ENCODE measurements at regions not wholly inside any gene's neighbourhood (a gene's known extent, or its start where the extent isn't known, plus 50 kb on each side); places are given as distances from the start of the nearest gene placed in this dataset.

DNA sequence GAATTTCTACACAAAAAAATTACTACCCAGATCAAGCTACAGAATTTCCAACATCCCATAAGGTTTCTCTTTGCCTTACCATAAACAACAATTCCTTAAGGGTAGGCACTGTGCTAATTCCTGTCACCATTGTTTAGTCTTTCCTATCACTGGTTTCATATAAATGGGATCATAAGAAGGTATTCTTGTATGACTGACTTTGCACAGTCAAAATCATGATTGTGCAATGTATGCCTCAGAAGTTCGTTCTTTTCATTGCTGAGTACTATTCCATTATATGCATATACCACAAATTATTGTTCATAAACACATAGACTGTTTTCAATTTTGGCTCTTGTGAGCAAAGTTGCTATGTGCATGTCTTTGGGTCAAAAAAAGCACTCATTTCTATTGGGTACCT is 611.6 kb upstream of the CADM1 start:
- no peak overlapping the region for H3K4me3 ChIP-seq
- H3K36me3 ChIP-seq = no peaks in the 10 kb centered on the region
- H3K4me1 ChIP-seq = no peaks in the 10 kb centered on the region
- H3K9me3 ChIP-seq = peaks cover 0 to 7% (median 0%) of the 10 kb centered on the region in 4 donors
- TF ChIP-seq, protein P1, sequence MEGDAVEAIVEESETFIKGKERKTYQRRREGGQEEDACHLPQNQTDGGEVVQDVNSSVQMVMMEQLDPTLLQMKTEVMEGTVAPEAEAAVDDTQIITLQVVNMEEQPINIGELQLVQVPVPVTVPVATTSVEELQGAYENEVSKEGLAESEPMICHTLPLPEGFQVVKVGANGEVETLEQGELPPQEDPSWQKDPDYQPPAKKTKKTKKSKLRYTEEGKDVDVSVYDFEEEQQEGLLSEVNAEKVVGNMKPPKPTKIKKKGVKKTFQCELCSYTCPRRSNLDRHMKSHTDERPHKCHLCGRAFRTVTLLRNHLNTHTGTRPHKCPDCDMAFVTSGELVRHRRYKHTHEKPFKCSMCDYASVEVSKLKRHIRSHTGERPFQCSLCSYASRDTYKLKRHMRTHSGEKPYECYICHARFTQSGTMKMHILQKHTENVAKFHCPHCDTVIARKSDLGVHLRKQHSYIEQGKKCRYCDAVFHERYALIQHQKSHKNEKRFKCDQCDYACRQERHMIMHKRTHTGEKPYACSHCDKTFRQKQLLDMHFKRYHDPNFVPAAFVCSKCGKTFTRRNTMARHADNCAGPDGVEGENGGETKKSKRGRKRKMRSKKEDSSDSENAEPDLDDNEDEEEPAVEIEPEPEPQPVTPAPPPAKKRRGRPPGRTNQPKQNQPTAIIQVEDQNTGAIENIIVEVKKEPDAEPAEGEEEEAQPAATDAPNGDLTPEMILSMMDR (IDR thresholded peaks at IDR 0.05) = no peak
- TF ChIP-seq POLR2A (IDR thresholded peaks at IDR 0.05) = no peak
- no peaks in the 10 kb centered on the region for H3K27me3 ChIP-seq
- no peak for DNase-seq
- no peak overlapping the region for H3K27ac ChIP-seq

GRCh38 chr11:116114198-116114651 is 610.0 kb upstream of the CADM1 start:
- TF ChIP-seq POLR2A (IDR thresholded peaks at IDR 0.05) = no peak
- TF ChIP-seq, protein P1 (IDR thresholded peaks at IDR 0.05) = no peak
- H3K4me1 ChIP-seq = no peaks in the 10 kb centered on the region
- H3K27ac ChIP-seq = no peak overlapping the region
- H3K9me3 ChIP-seq = peaks cover 0 to 7% (median 0%) of the 10 kb centered on the region in 4 donors
- no peak for DNase-seq
- no peaks in the 10 kb centered on the region for H3K27me3 ChIP-seq
- H3K36me3 ChIP-seq = no peaks in the 10 kb centered on the region
- H3K4me3 ChIP-seq = no peak overlapping the region

DNA sequence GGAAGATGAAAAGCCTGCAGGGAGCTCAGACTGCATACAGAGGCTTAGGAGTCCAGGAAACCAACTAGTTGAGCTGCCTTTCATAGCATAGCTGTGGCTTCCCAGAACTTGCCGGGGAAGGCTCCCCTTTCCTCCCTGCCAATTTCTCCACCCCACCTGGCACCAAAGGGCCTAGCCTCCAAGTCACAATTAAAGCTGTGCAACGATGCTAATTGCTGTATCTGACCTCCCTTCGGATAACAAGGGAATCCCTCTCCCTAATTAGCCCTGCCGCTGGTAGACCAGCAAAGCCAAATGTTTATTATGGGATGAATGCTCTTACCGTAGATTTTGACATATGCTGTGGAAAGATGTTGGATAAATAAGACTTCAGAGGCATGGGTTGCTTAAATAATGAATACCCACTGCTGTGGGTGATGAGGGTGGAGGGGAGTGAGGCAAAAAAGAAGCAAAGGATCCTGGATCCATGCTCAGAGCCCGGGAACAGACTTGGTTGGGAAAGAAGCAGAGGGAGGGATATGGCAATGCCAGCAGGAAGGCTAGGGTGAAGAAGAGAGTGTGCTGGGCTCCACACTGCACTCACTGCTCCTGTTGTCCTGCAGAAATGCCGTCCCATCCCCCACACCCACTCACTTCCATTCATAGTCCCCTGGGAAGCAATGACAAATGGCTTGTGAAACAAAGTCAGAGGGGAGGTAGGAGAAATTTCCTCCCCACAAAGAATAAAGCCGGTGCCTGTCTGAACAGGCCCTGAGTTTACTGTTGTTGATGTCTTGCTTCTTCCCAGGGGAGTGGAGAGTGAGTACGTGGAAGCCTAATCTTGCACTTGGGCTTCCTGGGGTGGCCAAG is 608.1 kb upstream of the CADM1 start:
- no peak for DNase-seq
- Histone ChIP-seq H3K36me3 (no peaks in the 10 kb centered on the region), H3K9me3 (peaks cover 0 to 7% (median 0%) of the 10 kb centered on the region in 4 donors), H3K27me3 (no peaks in the 10 kb centered on the region), H3K4me1 (no peaks in the 10 kb centered on the region), H3K27ac (no peak overlapping the region), H3K4me3 (no peak overlapping the region)
- no peak for TF ChIP-seq POLR2A (IDR thresholded peaks at IDR 0.05)
- TF ChIP-seq, protein P1 (IDR thresholded peaks at IDR 0.05) = no peak

GRCh38 chr11:116111546-116111945 is 607.3 kb upstream of the CADM1 start:
- no peaks in the 10 kb centered on the region for H3K36me3 ChIP-seq
- DNase-seq = no peak
- no peaks in the 10 kb centered on the region for H3K4me1 ChIP-seq
- H3K27me3 ChIP-seq = no peaks in the 10 kb centered on the region
- H3K4me3 ChIP-seq = no peak overlapping the region
- H3K9me3 ChIP-seq = peaks cover 0 to 7% (median 0%) of the 10 kb centered on the region in 4 donors
- H3K27ac ChIP-seq = no peak overlapping the region
- TF ChIP-seq, protein P1 (IDR thresholded peaks at IDR 0.05) = no peak
- TF ChIP-seq POLR2A (IDR thresholded peaks at IDR 0.05) = no peak

- H3K9me3 ChIP-seq = peaks cover 0 to 7% (median 0%) of the 10 kb centered on the region in 4 donors
- no peak overlapping the region for H3K27ac ChIP-seq
- no peaks in the 10 kb centered on the region for H3K4me1 ChIP-seq
- no peak overlapping the region for H3K4me3 ChIP-seq
- no peaks in the 10 kb centered on the region for H3K36me3 ChIP-seq
- TF ChIP-seq POLR2A (IDR thresholded peaks at IDR 0.05) = no peak
- TF ChIP-seq, protein P1 (IDR thresholded peaks at IDR 0.05) = no peak
- no peaks in the 10 kb centered on the region for H3K27me3 ChIP-seq
- DNase-seq = no peak
Observed at GRCh38 chr11:116110802-116111201, 606.6 kb upstream of the CADM1 start.
